GM23248 (cell line): ENCODE measurements at regions not wholly inside any gene's neighbourhood (a gene's known extent, or its start where the extent isn't known, plus 50 kb on each side); places are given as distances from the start of the nearest gene placed in this dataset.

ENCODE experiments used
- EZH2 ChIP-seq: fragments of 200-600 bp; sonication (generic); IDR thresholded peaks from 2 replicates; pipeline ENCODE4 v1.6.1; 2018; ENCODE audit warnings: antibody characterized with exemption, mild to moderate bottlenecking; ENCODE audit not compliant: insufficient read depth, poor library complexity, severe bottlenecking
- EZH2phosphoT487 ChIP-seq: fragments of 200-600 bp; sonication (generic); IDR thresholded peaks from 2 replicates; pipeline ENCODE4 v1.6.1; 2018; ENCODE audit warnings: antibody characterized with exemption, moderate library complexity, mild to moderate bottlenecking, low read depth; ENCODE audit not compliant: insufficient read depth

- TF ChIP-seq EZH2: no peak
- no peak for TF ChIP-seq EZH2phosphoT487
These were observed 415.9 kb upstream of the SLC8A1 start for GRCh38 chr2:40867829-40868228.
